ENCODE measurements at regions not wholly inside any gene's neighbourhood (a gene's known extent, or its start where the extent isn't known, plus 50 kb on each side); places are given as distances from the start of the nearest gene placed in this dataset.

- Mint-ChIP-seq H3K4me1 (no peaks in the 10 kb centered on the region), H3K27me3 (no peaks in the 10 kb centered on the region), H3K9me3 (peaks cover 0 to 5% of the 10 kb centered on the region in 2 donors)
Observed at GRCh38 chr11:97995874-97996273, 1024.9 kb upstream of the CNTN5 start.

GRCh38 chr11:97996762-97997161, 1024.0 kb upstream of the CNTN5 start:
- Mint-ChIP-seq H3K4me3 (no peak overlapping the region), H3K27me3 (no peaks in the 10 kb centered on the region), H3K4me1 (no peaks in the 10 kb centered on the region), H3K27ac (no peak overlapping the region), H3K9me3 (peaks cover 0 to 5% of the 10 kb centered on the region in 2 donors)
- ATAC-seq (no peak), DNase-seq (no peak)

More at GRCh38 chr11:97995874-97996273, 1024.9 kb upstream of the CNTN5 start:
- Mint-ChIP-seq H3K27ac (no peak overlapping the region), H3K4me3 (no peak overlapping the region)
- DNase-seq, result no peak
- ATAC-seq, result no peak

- peaks cover 6 to 10% of the 10 kb centered on the region in 2 donors for H3K9me3 Mint-ChIP-seq
- no peaks in the 10 kb centered on the region for H3K27me3 Mint-ChIP-seq
- no peak overlapping the region for H3K4me3 Mint-ChIP-seq
- H3K4me1 Mint-ChIP-seq, result no peaks in the 10 kb centered on the region
- no peak for DNase-seq
- no peak overlapping the region for H3K27ac Mint-ChIP-seq
- ATAC-seq, result no peak
Observed at GRCh38 chr11:98003606-98004371, 1017.0 kb upstream of the CNTN5 start.

GRCh38 chr11:98007072-98007471, 1013.7 kb upstream of the CNTN5 start:
- H3K4me1 Mint-ChIP-seq, result no peaks in the 10 kb centered on the region
- no peaks in the 10 kb centered on the region for H3K27me3 Mint-ChIP-seq
- H3K27ac Mint-ChIP-seq, result no peak overlapping the region
- no peak for ATAC-seq
- H3K9me3 Mint-ChIP-seq, result peaks cover 4 to 6% of the 10 kb centered on the region in 2 donors
- H3K4me3 Mint-ChIP-seq, result no peak overlapping the region
- no peak for DNase-seq

GRCh38 chr11:98027652-98028051, 993.1 kb upstream of the CNTN5 start:
- H3K4me1 Mint-ChIP-seq, result no peaks in the 10 kb centered on the region
- H3K27me3 Mint-ChIP-seq, result no peaks in the 10 kb centered on the region
- no peak for DNase-seq
- no peak overlapping the region for H3K27ac Mint-ChIP-seq
- ATAC-seq, result no peak
- no peak overlapping the region for H3K4me3 Mint-ChIP-seq
- H3K9me3 Mint-ChIP-seq, result no peaks in the 10 kb centered on the region

- Mint-ChIP-seq H3K4me1 (no peaks in the 10 kb centered on the region), H3K27me3 (no peaks in the 10 kb centered on the region), H3K9me3 (peaks cover 0 to 9% of the 10 kb centered on the region in 2 donors), H3K4me3 (no peak overlapping the region), H3K27ac (no peak overlapping the region)
- DNase-seq (no peak), ATAC-seq (no peak)
Observed at GRCh38 chr11:98029832-98030231, 990.9 kb upstream of the CNTN5 start.

- Mint-ChIP-seq H3K27ac (no peak overlapping the region), H3K4me1 (no peaks in the 10 kb centered on the region), H3K9me3 (peaks cover 0 to 20% of the 10 kb centered on the region in 2 donors), H3K27me3 (no peaks in the 10 kb centered on the region), H3K4me3 (no peak overlapping the region)
- DNase-seq (no peak), ATAC-seq (no peak)
Observed at GRCh38 chr11:98036810-98037209, 983.9 kb upstream of the CNTN5 start.

- no peak overlapping the region for H3K4me3 Mint-ChIP-seq
- H3K9me3 Mint-ChIP-seq, result peaks cover 0 to 9% of the 10 kb centered on the region in 2 donors
- no peak for ATAC-seq
- H3K4me1 Mint-ChIP-seq, result no peaks in the 10 kb centered on the region
- DNase-seq, result no peak
- no peaks in the 10 kb centered on the region for H3K27me3 Mint-ChIP-seq
- H3K27ac Mint-ChIP-seq, result no peak overlapping the region
Observed at GRCh38 chr11:98040061-98040808, 980.5 kb upstream of the CNTN5 start.

- no peak overlapping the region for H3K27ac Mint-ChIP-seq
- no peaks in the 10 kb centered on the region for H3K27me3 Mint-ChIP-seq
- peaks cover 9 to 12% of the 10 kb centered on the region in 2 donors for H3K9me3 Mint-ChIP-seq
- H3K4me1 Mint-ChIP-seq, result no peaks in the 10 kb centered on the region
- DNase-seq (no peak), ATAC-seq (no peak)
- no peak overlapping the region for H3K4me3 Mint-ChIP-seq
Observed at GRCh38 chr11:98047647-98048046, 973.1 kb upstream of the CNTN5 start.

- Mint-ChIP-seq H3K9me3 (no peaks in the 10 kb centered on the region), H3K4me3 (no peak overlapping the region)
Observed at GRCh38 chr11:98053851-98054250, 966.9 kb upstream of the CNTN5 start.

GRCh38 chr11:98056945-98057344, 963.8 kb upstream of the CNTN5 start:
- Mint-ChIP-seq H3K4me3 (no peak overlapping the region), H3K4me1 (no peaks in the 10 kb centered on the region), H3K9me3 (no peaks in the 10 kb centered on the region), H3K27me3 (no peaks in the 10 kb centered on the region), H3K27ac (no peak overlapping the region)
- DNase-seq (no peak), ATAC-seq (no peak)

More at GRCh38 chr11:98053851-98054250, 966.9 kb upstream of the CNTN5 start:
- DNase-seq (no peak), ATAC-seq (no peak)
- Mint-ChIP-seq H3K27ac (no peak overlapping the region), H3K4me1 (no peaks in the 10 kb centered on the region), H3K27me3 (no peaks in the 10 kb centered on the region)

GRCh38 chr11:98059488-98059887, 961.3 kb upstream of the CNTN5 start:
- Mint-ChIP-seq H3K4me3 (no peak overlapping the region), H3K27me3 (no peaks in the 10 kb centered on the region), H3K9me3 (peaks cover 4 to 7% of the 10 kb centered on the region in 2 donors), H3K27ac (no peak overlapping the region), H3K4me1 (no peaks in the 10 kb centered on the region)
- ATAC-seq, result no peak
- no peak for DNase-seq

- H3K27ac Mint-ChIP-seq, result no peak overlapping the region
- DNase-seq, result no peak
- H3K4me1 Mint-ChIP-seq, result no peaks in the 10 kb centered on the region
- no peak overlapping the region for H3K4me3 Mint-ChIP-seq
- no peak for ATAC-seq
- H3K9me3 Mint-ChIP-seq, result peaks cover 6 to 9% of the 10 kb centered on the region in 2 donors
- H3K27me3 Mint-ChIP-seq, result no peaks in the 10 kb centered on the region
Observed at GRCh38 chr11:98060759-98061158, 960.0 kb upstream of the CNTN5 start.

- no peak overlapping the region for H3K4me3 Mint-ChIP-seq
- no peaks in the 10 kb centered on the region for H3K4me1 Mint-ChIP-seq
- no peaks in the 10 kb centered on the region for H3K27me3 Mint-ChIP-seq
- DNase-seq, result no peak
- no peak overlapping the region for H3K27ac Mint-ChIP-seq
- peaks cover 9 to 14% of the 10 kb centered on the region in 2 donors for H3K9me3 Mint-ChIP-seq
- ATAC-seq, result no peak
Observed at GRCh38 chr11:98061858-98062257, 958.9 kb upstream of the CNTN5 start.

- H3K9me3 Mint-ChIP-seq, result peaks cover 9 to 14% of the 10 kb centered on the region in 2 donors
- no peak overlapping the region for H3K27ac Mint-ChIP-seq
- ATAC-seq (no peak), DNase-seq (no peak)
- H3K4me1 Mint-ChIP-seq, result no peaks in the 10 kb centered on the region
- H3K4me3 Mint-ChIP-seq, result no peak overlapping the region
- no peaks in the 10 kb centered on the region for H3K27me3 Mint-ChIP-seq
Observed at GRCh38 chr11:98062714-98063113, 958.0 kb upstream of the CNTN5 start.

GRCh38 chr11:98068251-98068650, 952.5 kb upstream of the CNTN5 start:
- Mint-ChIP-seq H3K4me1 (no peaks in the 10 kb centered on the region), H3K9me3 (peaks cover 5 to 11% of the 10 kb centered on the region in 2 donors), H3K27ac (no peak overlapping the region), H3K27me3 (no peaks in the 10 kb centered on the region), H3K4me3 (no peak overlapping the region)
- DNase-seq (no peak), ATAC-seq (no peak)

Data from stimulated activated naive CD8-positive, alpha-beta T cell treated with anti-CD3 and anti-CD28 coated beads, Interleukin-15, amount 100 ng/mL, for 72 hours (primary cell).